SK-N-MC (cell line): ENCODE measurements at regions not wholly inside any gene's neighbourhood (a gene's known extent, or its start where the extent isn't known, plus 50 kb on each side); places are given as distances from the start of the nearest gene placed in this dataset.

ENCODE experiments used
- EZH2 ChIP-seq: fragments of 200-600 bp; sonication (generic); IDR thresholded peaks from one replicate; pipeline ENCODE4 v1.6.1; 2017; ENCODE audit warnings: antibody characterized with exemption
- POLR2AphosphoS5 ChIP-seq: IDR thresholded peaks from 2 replicates; pipeline ENCODE4 v1.6.1; 2012; ENCODE audit warnings: mild to moderate bottlenecking, low read depth, low read length, borderline replicate concordance

DNA sequence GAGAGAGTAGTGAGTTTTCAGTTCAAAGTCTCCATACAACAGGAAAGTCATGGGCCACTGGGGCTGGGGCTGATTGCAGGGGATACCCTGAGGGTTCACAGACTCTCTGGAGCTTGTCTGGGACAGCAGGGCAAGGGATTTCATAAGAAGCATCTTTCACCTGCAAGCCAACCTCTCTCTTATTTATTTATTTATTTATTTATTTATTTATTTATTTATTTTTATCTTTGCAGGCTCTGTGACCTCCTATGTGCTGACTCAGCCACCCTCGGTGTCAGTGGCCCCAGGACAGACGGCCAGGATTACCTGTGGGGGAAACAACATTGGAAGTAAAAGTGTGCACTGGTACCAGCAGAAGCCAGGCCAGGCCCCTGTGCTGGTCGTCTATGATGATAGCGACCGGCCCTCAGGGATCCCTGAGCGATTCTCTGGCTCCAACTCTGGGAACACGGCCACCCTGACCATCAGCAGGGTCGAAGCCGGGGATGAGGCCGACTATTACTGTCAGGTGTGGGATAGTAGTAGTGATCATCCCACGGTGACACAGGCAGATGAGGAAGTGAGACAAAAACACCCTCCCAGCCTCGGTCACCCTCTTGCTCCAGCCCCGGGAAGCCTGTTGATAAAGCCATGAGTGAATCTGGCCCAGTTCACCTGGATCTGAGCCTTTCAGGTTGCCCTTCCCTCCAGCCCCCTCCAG lies 68.4 kb downstream of the GGTLC2 start:
- TF ChIP-seq EZH2 (no peak), POLR2AphosphoS5 (no peak)
